ENCODE measurements at regions not wholly inside any gene's neighbourhood (a gene's known extent, or its start where the extent isn't known, plus 50 kb on each side); places are given as distances from the start of the nearest gene placed in this dataset.

- Histone ChIP-seq H3K36me3 (ENCODE audit: control insufficient read depth in 2 of 2, extremely low read depth in 1 of 2, insufficient read depth in 2 of 2, low read length in 2 of 2) (no peaks in the 10 kb centered on the region), H2AFZ (ENCODE audit: low read depth, low read length) (no peak overlapping the region), H3K79me2 (ENCODE audit: control insufficient read depth, insufficient read depth, low read length) (no peaks in the 10 kb centered on the region), H3K27me3 (ENCODE audit: control insufficient read depth in 2 of 2, insufficient read depth in 2 of 2, low read length in 2 of 2) (no peaks in the 10 kb centered on the region), H3K4me3 (replicated peaks in 1 of 3; ENCODE audit: insufficient read depth in 1 of 3, low read depth in 1 of 3, low read length in 3 of 3) (no peak overlapping the region), H3K9ac (replicated peaks; ENCODE audit: extremely low read depth, insufficient read depth, low read length) (no peak overlapping the region), H4K20me1 (replicated peaks; ENCODE audit: control insufficient read depth, extremely low read depth, insufficient read depth, low read length) (no peaks in the 10 kb centered on the region), H3K4me1 (ENCODE audit: control insufficient read depth, extremely low read depth, insufficient read depth, low read length) (no peaks in the 10 kb centered on the region), H3K9me1 (replicated peaks; ENCODE audit: control insufficient read depth, extremely low read depth, insufficient read depth, low read length) (no peaks in the 10 kb centered on the region), H3K27ac (ENCODE audit: insufficient read depth, low read depth, low read length) (no peak overlapping the region), H3K4me2 (ENCODE audit: insufficient read depth, low read length) (no peak overlapping the region), H3K9me3 (replicated peaks; ENCODE audit: control insufficient read depth, insufficient read depth, low read length) (no peaks in the 10 kb centered on the region)
- ChIA-PET CTCF (no interaction called here), POLR2A (no interaction called here)
- FAIRE-seq (no peak), DNase-seq (ENCODE audit: low read depth, low spot score) (no peak)
- dilution Hi-C loops (cut with MboI; ENCODE audit: extremely low pct_ligation_motif_present, low sequenced_read_pairs) = no loop called here
- TF ChIP-seq MYC (IDR thresholded peaks at IDR 0.05; ENCODE audit: low read depth, low read length) (no peak), MAX (IDR thresholded peaks at IDR 0.05; ENCODE audit: insufficient read depth, insufficient read length) (no peak), JUN (IDR thresholded peaks at IDR 0.05; ENCODE audit: borderline replicate concordance, insufficient read depth, insufficient read length, low read depth) (no peak), EZH2 (IDR thresholded peaks at IDR 0.05; ENCODE audit: borderline replicate concordance, low read depth, low read length, severe bottlenecking) (no peak), GATA2 (IDR thresholded peaks at IDR 0.05; ENCODE audit: insufficient read depth, insufficient read length, low read depth, low read length) (no peak), CTCF (IDR thresholded peaks at IDR 0.05; ENCODE audit: extremely low read depth in 1 of 2, insufficient read depth in 1 of 2, low read depth in 1 of 2, low read length in 2 of 2) (no peak), POLR2AphosphoS5 (IDR thresholded peaks at IDR 0.05; ENCODE audit: insufficient read depth, low read depth, low read length) (no peak), FOS (IDR thresholded peaks at IDR 0.05; ENCODE audit: borderline replicate concordance, insufficient read depth, low read length) (no peak), POLR2A (IDR thresholded peaks at IDR 0.05; ENCODE audit: low read depth, low read length) (no peak)
- intact Hi-C loops (cut with micrococcal nuclease) = no loop called here
- no TSS peak for BruUV-seq (replicated peaks)
These were observed 308.8 kb upstream of the FIGN start for GRCh38 chr2:164044622-164045021.

Data from endothelial cell of umbilical vein (primary cell).